Hindlimb muscle (tissue), 1 donor: ENCODE measurements at regions not wholly inside any gene's neighbourhood (a gene's known extent, or its start where the extent isn't known, plus 50 kb on each side); places are given as distances from the start of the nearest gene placed in this dataset.

Experiments used
- DNase-seq: peaks from one replicate; pipeline ENCODE4 v3.0.0-alpha.2; 2013

DNA sequence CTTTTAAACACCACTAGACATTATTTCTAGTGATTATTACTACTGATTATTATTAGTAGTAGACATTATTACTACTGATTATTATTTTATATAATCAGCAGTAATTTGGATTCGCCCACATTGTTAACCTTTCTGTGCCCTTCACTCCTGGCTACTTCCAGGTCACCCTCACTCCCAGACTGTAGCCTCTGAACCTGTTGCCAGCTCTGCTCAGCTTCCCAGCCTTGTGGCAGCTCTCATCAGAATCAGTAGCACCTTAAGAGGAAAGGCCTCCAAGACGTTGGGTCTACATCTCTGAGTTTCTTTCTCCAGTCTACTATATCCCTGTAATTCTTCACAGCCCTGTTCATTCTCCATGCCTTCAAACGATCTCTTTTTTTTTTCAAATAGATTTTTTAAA is 137.0 kb downstream of the KATNIP start:
- no peak for DNase-seq

DNA sequence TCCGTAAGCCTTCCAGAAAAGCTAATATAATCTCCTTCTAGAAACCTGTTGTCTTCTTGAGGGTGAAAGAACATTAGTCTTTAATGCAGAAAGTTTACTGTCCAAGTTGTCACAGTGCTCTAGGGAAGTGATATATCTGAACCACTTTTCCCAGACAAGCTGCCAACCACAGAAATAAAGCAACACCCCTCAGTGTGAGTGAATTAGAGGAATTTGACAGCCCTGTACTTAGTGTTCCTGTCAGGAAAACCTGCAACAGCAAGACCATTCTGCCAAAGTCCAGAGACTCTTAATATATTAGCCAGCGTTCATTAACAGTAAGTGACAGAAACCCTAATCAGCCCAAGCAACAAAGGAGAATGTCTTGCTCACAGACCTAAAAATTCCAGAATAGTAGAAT is 137.7 kb downstream of the KATNIP start:
- no peak for DNase-seq

DNA sequence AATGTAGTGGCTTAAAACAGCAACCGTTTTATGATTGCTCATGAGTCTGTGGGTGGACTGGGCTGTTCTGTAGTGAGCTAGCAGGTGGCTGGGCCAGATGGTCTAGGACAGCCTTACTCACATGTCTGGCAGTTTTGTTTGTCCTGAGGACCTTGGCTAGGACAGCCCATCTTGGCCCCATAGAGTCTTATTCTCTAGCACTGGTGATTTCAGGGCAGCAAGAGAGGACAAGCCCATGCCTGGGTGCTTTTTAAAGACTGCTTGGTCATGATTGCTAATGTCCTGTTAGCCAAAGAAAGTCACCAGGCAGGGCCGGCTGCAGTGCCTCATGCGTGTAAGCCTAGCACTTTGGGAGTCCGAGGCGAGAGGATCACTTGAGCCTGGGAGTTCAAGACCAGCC is 139.8 kb downstream of the KATNIP start:
- no peak for DNase-seq

DNA sequence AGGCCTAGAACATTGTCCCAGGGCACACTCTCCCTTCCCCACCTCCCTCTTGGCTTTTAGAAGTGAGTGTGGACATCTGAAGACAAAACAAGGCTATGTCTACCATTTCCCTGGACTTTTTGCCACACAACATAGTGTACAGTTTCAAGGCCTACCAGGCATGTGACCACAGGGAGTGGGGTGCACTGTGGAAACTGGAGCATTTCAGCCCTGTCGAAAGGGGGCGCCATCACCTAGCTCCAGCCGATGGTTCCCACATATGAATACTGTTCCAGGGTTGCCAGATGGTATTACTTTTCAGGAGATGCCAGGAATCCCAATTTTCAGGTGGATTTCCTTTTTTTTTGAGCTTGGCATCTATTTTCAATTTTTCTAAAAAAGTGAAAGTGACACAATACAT is 140.7 kb downstream of the KATNIP start:
- no peak for DNase-seq

DNA sequence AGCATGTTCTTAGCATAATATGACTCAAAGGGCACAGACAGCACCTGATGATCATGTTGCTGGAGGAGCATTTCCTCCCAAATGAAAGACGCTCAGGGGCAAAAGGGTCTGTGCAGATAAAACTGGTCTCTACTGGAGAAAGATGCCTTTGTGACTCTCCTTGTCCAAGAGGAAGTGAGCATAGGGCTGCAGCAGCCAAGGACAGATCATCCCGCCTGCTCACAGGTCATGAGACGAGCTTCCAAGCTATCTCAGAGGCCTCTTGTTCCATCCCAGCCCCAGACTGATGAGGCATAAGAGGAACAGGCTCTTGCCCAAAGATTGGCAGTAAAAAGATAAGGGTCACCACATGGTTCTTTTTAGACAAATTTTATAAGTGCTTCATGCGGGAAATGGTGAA is 141.8 kb downstream of the KATNIP start:
- DNase-seq, result no peak

DNA sequence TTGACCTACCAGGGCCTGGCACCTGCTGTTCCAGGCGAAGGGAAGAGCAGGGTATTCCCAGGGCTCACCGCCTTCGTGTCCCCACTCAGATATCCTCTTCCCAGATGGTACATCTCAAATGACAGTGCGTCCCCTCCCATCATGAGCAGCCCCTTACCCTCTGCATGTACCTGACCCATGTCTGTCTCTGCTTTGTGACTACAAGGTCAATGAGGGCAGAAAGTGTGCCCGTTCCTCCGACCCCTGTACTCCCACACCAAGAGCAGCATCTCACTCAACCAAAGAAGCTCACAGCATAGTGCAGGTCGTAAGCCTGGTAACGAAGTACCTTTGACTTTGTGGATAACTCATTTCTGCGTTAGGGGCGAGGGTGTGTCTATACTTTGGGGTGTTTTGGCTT is 142.6 kb downstream of the KATNIP start:
- DNase-seq, result no peak

DNA sequence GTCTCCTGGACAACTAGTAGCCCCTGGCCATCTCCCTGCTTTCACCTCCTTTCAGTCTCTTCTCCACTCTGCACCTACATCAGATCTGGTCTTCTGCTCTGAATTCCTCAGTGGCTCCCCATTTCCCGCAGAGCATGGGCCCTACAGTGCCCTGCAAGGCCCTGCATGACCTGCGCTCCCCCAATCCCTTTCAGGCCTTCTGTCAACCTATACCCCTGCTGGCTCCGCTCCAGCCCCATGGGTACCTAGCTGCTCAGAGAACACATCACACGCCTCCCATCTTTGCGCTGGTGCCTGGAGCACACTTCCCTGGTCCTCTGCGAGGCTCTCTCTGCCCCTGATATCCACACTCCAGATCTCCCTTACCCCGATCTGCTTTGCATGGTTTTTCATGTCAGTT is 145.2 kb downstream of the KATNIP start:
- no peak for DNase-seq

DNA sequence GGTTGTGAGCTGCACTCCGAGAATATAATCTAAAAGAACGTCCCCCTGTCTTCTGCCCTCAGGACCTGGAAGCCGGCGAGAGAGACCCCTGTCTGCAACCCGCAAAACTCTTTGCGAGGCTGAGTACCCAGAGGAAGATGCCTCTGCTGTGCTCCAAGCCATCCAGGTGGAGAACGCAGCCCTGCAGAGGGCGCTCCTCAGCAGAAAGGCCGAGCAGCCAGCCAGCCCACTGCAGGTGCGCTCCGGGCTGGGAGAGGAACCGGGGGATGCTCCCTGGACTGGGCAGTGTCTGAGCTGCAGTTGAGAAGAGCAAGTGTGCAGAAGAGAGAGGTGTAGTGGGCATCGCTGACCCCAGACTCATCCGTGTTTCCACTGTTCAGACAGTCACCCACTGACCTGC is 148.3 kb downstream of the KATNIP start:
- DNase-seq, result no peak

DNA sequence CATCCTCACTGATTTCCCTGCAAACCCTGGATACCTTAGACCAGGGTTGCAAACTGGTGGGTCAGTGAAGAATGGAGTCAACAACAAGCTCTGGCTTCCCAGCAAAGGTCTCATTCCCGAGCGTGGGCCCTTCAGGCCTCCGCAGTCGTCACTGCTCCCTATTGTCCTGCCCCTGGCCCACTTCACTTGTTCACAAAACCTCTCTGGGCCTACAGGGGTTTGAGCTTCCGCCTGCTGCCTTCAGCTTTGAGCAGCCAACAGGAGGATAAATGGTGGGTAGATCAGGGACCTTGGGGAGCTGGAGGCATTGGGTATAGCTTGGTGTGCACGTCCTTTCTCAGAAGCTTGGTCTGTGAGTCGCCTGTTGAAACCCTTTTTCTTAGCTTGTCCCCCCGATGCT is 148.8 kb downstream of the KATNIP start:
- no peak for DNase-seq

DNA sequence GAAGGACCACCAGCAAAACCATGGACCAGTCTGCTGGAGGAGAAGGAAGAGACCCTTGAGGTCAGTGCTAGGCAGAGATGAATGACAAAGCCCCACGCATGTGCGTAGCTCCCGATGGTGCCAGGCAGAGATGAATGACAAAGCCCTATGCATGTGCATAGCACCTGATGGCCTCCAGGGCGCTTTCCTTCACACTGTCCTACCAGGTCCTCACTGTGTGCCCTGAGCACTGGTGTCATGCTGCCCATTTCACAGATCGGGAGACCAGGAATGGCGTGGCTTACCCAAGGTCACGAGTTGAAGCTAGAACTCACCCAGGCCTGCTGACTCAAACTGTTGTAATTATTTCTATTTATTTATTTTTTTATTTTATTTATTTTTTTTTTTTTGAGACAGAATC is 149.6 kb downstream of the KATNIP start:
- no peak for DNase-seq

DNA sequence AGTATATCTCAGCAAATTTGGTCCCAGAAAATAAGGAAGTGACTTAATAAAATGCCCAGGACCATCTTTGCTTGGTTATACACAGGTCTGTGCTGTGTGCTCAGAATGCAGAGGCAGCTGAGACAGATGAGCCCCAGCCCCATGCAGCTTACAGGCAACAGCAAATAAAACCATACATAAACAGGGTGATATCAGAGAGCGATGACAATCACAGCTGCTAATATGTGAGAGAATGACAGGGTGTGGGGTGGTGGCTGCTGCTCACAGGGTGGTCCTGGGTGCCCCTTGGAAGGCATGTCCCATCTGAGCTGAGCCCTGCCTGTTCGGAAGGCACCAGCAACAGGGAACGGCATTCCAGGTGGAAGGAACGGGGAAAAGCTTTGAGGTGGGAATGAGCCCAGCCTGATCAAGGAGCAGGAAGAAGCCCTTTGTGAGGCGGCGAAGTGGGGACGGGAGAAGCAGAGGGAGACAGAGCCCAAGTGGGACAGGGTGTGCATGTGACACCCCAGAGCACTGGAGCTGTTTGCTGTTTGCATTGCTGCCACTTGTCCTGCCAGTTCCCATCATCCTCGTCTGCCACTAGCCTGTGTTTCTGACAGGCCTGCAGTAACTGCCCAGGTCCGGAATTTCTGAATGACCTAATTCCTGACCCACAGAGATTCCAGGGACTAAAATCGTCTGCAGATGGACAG is 150.5 kb downstream of the KATNIP start:
- DNase-seq, result no peak

DNA sequence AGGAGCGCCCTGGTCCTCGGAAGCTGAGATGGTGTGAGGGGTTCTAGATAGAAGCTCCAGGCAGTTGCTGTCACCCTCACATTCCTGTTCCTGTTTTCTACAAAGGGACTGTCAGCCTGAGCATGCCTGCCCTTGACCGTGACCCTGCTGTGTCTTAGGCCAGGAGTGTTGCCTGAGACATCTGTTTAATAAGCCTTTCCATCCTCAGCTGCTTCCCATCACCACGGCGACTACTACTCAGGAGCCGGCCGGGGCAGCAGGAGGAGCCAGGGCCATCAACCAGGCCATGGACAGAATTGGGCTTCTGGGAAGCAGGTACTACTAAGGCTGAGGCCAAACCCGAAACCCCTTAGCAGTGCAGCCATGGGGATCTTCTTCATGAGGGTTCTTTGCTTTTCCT is 151.4 kb downstream of the KATNIP start:
- DNase-seq, result no peak

DNA sequence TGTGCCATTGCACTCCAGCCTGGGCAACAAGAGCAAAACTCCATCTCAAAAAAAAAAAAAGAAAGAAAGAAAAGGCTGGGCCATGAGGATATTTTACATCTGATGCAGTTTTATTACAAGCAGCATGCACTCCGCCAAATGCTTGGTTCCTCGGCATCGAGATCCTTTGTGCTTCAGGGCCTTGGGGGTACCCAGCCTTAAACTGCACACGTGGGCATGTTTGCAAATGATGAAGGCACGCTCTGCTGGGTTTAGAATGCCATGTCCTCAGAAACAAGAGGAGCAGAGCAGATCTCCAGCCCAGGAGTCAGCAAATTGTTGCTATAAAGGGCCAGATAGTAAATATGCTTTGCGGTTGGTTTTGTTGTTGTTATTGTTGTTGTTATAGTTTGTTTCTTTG is 153.2 kb downstream of the KATNIP start:
- no peak for DNase-seq

DNA sequence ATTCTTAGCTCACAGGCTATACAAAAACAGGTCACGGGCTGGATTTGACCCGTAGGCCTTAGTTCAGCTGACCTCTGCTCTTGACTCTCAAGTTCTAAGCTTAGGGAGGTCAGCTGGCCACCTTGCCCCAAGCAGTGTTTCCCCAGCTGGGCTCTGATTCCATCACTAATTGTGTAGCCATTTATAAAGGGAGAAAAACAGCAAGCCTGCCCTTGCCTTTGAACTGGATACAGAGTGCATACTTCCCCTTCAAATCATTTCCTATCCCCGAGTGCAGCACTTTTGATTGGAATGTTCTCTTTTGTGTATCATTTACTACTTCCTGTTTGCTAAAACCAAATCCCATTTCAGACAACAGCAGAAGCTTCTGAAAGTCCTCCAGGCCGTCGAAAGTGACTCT is 153.6 kb downstream of the KATNIP start:
- no peak for DNase-seq

DNA sequence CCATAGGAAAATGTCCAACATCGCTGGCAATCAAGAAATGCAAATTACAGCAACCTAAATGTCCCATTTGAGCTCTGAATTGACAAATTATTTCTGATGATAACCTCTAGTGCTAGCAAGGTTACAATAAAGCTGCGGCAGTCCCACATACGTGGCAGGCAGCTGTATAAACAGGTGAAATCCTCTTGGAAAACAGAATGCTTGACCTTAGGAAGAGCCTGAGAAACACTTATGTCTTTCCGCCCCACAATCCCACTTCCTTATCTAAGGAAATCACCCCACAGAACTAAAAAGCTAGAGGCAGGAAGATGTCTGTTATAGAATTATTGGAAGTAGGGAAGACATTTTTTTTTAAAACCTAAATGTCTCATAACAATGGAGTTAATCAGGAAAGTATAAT is 154.3 kb downstream of the KATNIP start:
- no peak for DNase-seq

DNA sequence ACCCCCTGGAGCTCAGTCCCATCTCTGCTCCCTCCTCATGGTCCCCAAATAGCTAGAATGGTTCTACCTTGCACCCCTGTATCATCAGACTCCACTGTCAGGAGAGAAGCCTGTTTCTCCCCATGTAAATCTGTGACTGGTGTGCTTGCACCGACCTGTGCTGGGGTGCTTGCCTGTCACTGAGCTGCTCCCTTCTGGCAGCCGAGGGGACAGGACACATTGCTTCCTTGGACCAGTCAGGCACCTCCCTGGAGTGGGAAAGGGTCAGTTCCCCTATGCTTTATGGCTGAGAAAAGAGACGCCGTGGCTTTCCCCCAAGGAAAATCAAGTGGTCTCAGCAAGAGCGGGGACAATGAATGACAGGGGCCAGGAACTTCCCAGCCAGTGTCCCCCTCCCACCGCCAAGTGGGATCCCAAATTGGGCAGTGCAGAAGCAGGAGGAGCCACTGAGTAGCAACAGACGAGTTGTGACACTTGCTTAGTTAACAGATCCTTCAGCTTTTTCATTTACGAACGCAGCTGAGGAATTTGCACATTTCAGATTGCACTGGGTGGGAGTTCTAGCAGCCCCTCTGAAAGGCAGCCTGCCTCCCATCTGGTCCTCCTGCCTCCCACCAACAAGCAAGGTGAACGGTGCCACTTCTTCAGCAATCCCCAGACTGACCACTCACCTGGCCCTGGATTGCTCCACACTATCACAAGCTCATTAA is 156.4 kb downstream of the KATNIP start:
- DNase-seq, result no peak

DNA sequence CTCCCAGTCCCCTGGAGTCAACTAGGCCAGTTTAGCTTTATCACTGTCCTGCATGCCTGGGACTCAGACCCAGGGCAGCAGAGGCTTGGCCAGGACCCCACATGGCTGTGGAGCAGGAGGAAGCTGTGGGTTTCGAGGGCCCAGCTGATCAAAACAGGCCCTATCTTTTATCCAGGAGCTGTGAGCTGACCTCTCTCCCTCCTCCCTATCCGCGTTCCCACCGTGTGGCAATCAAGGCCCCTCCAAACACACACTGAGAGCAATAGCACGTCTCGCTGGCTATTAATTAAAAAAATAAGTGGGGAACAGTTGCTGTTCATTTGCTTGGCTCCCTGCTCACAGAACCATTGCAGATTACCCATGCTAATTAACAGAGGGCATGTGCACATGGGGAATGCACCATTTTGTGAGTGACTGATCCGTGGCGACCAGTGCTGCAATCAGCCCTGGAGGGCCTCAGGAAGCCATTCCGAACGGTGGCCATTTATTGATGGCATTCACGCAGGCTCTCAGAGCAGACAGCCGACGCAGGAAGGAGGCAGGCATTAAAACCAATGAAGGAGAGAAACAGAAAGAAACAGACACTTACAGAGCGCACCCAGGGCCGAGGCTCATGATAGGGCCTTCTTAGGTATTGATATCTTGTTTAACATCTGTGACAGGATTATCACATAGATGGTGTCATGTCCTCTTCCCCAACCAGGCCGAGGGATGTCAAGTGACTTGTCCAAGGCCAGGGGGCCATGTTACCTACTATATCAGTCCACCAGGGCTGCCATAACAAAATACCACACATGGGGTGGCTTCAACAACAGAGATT is 157.1 kb downstream of the KATNIP start:
- DNase-seq, result no peak

DNA sequence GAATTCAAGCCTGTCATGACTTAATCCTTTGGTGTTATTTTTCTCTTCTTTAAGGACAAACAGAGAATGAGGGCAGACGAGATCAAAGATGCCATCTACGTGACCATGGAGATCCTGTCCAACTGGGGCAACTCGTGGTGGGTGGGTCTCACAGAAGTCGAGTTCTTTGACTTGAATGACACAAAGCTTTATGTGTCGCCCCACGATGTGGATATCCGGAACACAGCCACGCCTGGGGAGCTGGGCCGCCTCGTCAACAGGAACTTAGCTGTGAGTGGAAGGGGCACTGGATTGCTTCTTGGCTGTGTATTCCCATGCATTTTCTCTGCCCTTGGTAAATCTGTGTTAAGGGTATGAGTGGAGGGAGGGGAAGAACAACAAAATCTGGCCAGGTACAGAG is 158.7 kb downstream of the KATNIP start:
- no peak for DNase-seq

DNA sequence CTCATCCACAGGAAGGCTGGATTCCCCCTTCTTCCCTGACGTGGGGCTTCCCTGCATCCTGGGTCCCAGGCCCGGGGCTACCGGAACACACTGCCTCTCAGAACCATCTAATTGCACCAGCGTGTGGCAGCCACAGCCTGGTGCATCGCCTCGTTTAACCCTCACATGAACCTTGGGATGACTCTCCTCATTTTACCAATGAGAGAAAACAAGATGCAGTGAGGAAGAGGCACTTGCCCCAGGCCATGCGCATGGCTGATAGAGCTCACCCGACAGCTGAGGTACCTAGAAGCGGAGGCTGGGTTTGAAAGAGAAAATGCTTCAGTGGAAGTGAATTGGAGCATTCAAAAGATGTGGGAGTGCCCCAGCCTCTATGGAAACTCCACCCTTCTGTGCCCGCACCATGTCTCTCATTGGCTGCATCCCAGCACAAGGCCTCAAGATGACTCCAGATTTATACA is 162.3 kb downstream of the KATNIP start:
- no peak for DNase-seq

DNA sequence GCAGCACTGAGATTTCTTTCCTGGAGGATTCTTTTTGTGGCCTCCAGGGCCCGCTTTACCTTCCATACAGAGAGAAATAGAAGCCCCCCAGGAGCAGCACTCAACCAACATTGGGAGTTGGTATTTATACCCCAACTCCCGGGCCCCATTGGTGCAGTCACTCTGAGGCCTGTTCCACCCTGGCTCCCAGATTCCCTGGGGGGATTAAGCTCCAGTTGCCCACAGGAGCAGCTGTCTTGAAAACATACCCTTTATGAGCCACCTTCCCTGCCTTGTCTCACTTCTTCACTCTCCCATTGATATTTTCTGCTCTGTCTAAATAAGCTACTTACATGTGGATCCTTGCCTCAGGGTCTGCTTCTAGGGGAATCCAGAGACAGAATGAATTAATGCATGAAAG is 167.8 kb downstream of the KATNIP start:
- DNase-seq, result no peak

DNA sequence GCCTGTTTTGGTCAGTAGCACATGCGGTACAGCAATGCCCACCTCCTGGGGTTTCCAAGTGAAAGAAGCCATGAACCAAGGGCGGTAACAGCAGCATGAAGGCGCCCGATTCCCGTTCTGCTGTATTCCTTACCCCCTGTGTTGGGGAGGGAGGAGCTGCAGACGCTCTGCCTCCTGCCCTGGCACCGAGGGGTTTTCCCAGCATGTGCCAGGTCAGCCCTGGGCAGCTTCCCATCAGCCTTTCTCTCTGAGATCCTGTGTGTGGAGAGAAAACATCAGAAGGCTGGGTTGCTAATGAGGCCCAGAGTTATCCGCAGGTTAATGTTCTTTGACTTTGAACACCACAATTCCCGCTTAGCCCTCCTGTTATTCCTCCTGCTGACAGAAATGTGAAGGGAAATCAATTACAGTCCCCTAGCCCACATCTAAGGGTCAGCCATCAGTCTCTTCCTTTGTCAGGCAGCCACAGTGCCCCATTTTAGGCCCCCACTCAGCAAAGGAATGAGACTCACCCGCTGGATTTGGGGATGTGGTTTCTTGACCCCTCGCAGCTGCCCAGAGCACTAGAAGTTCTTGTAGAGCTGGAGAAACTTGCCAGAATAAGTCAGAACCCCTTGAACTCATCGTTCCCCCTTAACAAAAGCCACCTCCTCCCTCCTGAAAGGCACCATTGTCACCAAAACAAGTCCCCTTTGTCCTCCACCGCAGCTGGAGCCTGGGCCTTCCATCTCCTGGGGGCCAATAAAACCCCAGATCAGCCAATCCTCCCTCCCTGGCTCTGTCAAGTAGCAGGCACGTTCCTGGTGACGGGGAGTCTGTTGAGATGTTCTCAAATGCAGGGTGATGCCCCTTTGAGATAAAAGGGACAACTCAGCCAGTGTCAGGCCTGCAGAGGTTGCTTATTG is 168.5 kb downstream of the KATNIP start:
- no peak for DNase-seq

DNA sequence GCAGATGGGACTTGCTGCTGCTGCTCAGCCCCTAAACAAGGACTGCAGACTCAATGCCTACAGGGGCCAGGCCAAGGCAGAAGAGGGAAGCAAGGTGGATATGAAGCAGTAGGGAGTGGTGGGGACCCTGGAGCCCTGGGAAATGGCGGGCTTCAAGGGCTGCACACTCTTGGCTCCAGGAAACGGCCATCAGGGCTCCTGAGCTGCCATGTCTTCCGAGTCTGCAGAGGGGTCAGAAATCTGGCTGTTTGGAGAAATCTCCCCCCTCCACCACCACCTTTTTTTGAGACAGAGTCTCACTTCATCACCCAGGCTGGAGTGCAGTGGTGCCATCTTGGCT is 169.1 kb downstream of the KATNIP start:
- DNase-seq, result no peak
